ENCODE measurements at regions not wholly inside any gene's neighbourhood (a gene's known extent, or its start where the extent isn't known, plus 50 kb on each side); places are given as distances from the start of the nearest gene placed in this dataset.

- Histone ChIP-seq H3K9ac (replicated peaks; ENCODE audit: extremely low read depth, insufficient read depth, low read length) (no peak overlapping the region), H3K4me1 (ENCODE audit: control insufficient read depth, extremely low read depth, insufficient read depth, low read length) (no peaks in the 10 kb centered on the region), H3K27me3 (ENCODE audit: control insufficient read depth in 2 of 2, insufficient read depth in 2 of 2, low read length in 2 of 2) (no peaks in the 10 kb centered on the region), H3K9me3 (replicated peaks; ENCODE audit: control insufficient read depth, insufficient read depth, low read length) (no peaks in the 10 kb centered on the region), H3K4me3 (replicated peaks in 1 of 3; ENCODE audit: insufficient read depth in 1 of 3, low read depth in 1 of 3, low read length in 3 of 3) (no peak overlapping the region), H3K79me2 (ENCODE audit: control insufficient read depth, insufficient read depth, low read length) (no peaks in the 10 kb centered on the region), H3K4me2 (ENCODE audit: insufficient read depth, low read length) (no peak overlapping the region), H4K20me1 (replicated peaks; ENCODE audit: control insufficient read depth, extremely low read depth, insufficient read depth, low read length) (no peaks in the 10 kb centered on the region), H3K27ac (ENCODE audit: insufficient read depth, low read depth, low read length) (no peak overlapping the region), H3K9me1 (replicated peaks; ENCODE audit: control insufficient read depth, extremely low read depth, insufficient read depth, low read length) (no peaks in the 10 kb centered on the region), H2AFZ (ENCODE audit: low read depth, low read length) (no peak overlapping the region), H3K36me3 (ENCODE audit: control insufficient read depth in 2 of 2, extremely low read depth in 1 of 2, insufficient read depth in 2 of 2, low read length in 2 of 2) (no peaks in the 10 kb centered on the region)
- intact Hi-C loops (cut with micrococcal nuclease) (no loop called here), dilution Hi-C loops (cut with MboI; ENCODE audit: extremely low pct_ligation_motif_present, low sequenced_read_pairs) (no loop called here)
- no TSS peak for BruUV-seq (replicated peaks)
- CTCF ChIA-PET = no interaction called here
- POLR2A ChIA-PET = no interaction called here
- no peak for DNase-seq (ENCODE audit: low read depth, low spot score)
- no peak for TF ChIP-seq POLR2AphosphoS5 (IDR thresholded peaks at IDR 0.05; ENCODE audit: insufficient read depth, low read depth, low read length)
- TF ChIP-seq MAX (IDR thresholded peaks at IDR 0.05; ENCODE audit: insufficient read depth, insufficient read length) = no peak
- no peak for TF ChIP-seq POLR2A (IDR thresholded peaks at IDR 0.05; ENCODE audit: low read depth, low read length)
- no peak for TF ChIP-seq FOS (IDR thresholded peaks at IDR 0.05; ENCODE audit: borderline replicate concordance, insufficient read depth, low read length)
- TF ChIP-seq MYC (IDR thresholded peaks at IDR 0.05; ENCODE audit: low read depth, low read length) = no peak
- TF ChIP-seq GATA2 (IDR thresholded peaks at IDR 0.05; ENCODE audit: insufficient read depth, insufficient read length, low read depth, low read length) = no peak
- TF ChIP-seq EZH2 (IDR thresholded peaks at IDR 0.05; ENCODE audit: borderline replicate concordance, low read depth, low read length, severe bottlenecking) = no peak
- TF ChIP-seq JUN (IDR thresholded peaks at IDR 0.05; ENCODE audit: borderline replicate concordance, insufficient read depth, insufficient read length, low read depth) = no peak
- TF ChIP-seq CTCF (IDR thresholded peaks at IDR 0.05; ENCODE audit: extremely low read depth in 1 of 2, insufficient read depth in 1 of 2, low read depth in 1 of 2, low read length in 2 of 2) = no peak
- no peak for FAIRE-seq
These were observed 656.2 kb downstream of the KCNJ2 start for GRCh38 chr17:70825321-70826125.

All from endothelial cell of umbilical vein (primary cell).